Germinal center (tissue), 1 donor: ENCODE measurements at regions not wholly inside any gene's neighbourhood (a gene's known extent, or its start where the extent isn't known, plus 50 kb on each side); places are given as distances from the start of the nearest gene placed in this dataset.

Experiments
- DNase-seq: peaks from one replicate; pipeline ENCODE4 v3.0.0; 2012; ENCODE audit warnings: mixed read lengths, low spot score

- no peak for DNase-seq
Measured at GRCh38 chr20:43799741-43800140, 72.9 kb upstream of the GTSF1L start.

GRCh38 chr20:43799150-43799711, 72.4 kb upstream of the GTSF1L start:
- no peak for DNase-seq

DNA sequence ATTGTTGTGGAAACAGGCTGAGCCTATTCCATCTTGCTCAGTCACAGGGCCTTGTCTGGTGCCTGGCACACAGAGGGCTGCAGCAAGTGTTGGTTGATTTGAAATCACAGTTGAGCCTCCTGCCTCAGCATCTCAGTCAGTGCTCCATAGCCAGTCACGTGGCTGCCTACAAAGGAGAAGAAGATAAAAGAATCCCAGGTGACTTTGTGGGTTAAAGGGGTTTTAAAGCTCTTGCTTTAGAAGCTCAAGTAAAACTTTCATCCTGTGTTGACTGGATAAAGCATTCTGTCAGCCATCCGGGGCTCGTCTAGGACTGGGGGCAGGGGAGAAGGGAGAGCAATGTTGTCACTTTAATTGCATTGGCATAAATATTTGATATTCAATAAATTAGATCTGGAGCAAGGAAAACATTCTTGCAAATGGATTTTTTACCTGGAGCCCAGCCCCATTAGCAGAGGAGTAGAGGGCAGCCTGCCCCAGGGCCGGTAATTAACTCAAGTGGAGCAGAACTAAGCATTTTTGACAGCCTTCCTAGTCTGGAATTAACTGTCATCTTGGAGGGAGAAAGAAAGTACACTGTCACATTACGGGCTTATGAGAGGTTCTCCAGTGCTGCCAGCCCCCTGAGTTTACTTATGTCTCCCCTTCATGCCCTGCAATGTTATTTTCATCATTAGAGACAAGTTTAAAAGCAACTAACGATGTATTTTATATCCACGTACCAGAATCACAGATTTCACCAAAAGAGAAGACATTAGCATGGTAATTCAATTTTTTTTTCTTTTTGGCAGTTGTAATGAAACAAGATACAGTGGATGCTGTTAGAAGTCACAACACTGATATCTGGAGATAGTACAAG, 71.7 kb upstream of the GTSF1L start:
- DNase-seq: no peak

DNA sequence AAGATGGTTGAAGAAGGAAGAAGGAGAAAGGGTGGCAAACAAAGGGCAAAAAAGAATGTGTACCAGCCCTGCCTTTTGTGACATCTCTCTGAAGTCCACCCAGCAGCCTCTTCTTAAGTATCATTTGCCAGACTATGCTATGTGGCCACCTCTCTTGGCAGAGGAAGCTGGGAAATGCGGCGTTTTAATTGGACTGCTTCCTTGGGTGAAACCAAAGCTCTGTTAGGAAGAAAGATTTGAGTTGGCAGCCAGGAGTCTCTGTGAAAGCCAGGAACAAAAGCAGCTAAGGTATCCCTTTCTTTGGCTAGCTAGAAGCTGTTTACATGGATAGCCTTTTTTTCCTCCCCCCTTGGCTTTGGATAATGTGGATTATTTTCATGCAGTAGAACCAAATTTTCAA, 67.5 kb upstream of the GTSF1L start:
- DNase-seq: no peak

DNA sequence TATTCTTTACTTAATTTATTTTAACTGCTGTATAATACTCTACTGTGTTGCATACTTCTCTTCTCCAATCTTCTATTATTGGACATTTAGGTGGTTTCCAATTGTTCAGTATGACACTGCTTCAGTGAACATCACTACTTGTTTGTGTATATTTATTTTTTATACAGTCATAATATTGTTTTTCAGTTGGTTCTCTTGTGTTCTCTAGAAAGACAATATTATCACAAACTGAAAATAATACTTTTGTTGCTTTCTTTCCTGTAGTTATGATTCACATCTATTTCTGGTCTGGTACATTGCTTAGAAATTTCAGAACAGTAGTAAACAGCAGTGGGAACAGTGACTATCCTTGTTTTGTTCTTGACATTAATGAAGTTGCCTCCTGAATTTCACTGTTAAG, 62.8 kb upstream of the GTSF1L start:
- no peak for DNase-seq

DNA sequence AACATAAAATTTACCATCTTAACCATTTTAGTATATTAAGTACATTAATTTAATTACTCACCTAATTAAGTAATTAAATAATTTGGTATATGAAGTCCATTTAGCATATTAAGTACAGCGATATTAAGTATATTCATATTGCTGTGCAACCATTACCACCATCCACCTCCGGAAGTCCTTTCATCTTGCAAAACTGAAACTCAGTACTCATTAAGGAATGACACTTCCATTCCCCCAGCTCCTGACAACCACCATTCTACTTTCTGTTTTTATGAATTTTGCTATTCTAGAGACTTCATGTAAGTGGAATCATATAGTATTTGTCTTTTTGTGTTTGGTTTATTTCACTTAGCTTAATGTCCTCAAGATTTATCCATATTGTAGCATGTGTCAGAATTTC, 61.1 kb upstream of the GTSF1L start:
- no peak for DNase-seq

- DNase-seq: no peak
Measured at GRCh38 chr20:43786885-43787284, 60.1 kb upstream of the GTSF1L start.

GRCh38 chr20:43781215-43781614, 54.4 kb upstream of the GTSF1L start:
- no peak for DNase-seq

DNA sequence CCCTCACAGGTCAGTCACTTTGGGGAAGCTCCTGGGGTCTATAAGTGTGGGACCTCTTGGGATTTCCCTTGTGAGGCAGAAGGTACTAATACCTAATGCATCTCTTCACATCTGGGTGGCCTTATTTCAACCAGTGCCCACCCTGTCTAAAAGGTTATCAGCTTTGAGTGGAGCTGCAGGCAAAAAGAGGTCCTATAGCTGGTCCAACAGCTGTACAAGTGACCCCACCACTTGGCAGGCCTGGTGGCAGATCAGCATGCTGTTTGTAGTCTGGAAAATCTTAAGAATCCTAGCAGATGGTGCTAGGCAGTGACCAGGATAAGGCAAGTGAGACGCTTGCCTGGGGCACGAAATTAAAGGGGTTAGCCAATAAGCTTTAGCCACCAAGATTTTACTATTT, 51.6 kb upstream of the GTSF1L start:
- DNase-seq: no peak

GRCh38 chr20:43776691-43777090, 49.9 kb upstream of the GTSF1L start:
- DNase-seq: no peak
